COR-L47 (cell line): ENCODE measurements at regions not wholly inside any gene's neighbourhood (a gene's known extent, or its start where the extent isn't known, plus 50 kb on each side); places are given as distances from the start of the nearest gene placed in this dataset.

Experiments used
- DNase-seq: peaks from one replicate; lab custom pipeline; 2025; lab: John Stamatoyannopoulos, UW

- no peak for DNase-seq
These were observed 871.4 kb downstream of the C12orf50 start for GRCh38 chr12:87157791-87158190.

- DNase-seq, result no peak
These were observed 873.6 kb downstream of the C12orf50 start for GRCh38 chr12:87155621-87156020.

- no peak for DNase-seq
These were observed 876.2 kb downstream of the C12orf50 start for GRCh38 chr12:87152841-87153528.

GRCh38 chr12:87152075-87152474 lies 877.1 kb downstream of the C12orf50 start:
- no peak for DNase-seq

GRCh38 chr12:87150969-87151662 lies 878.1 kb downstream of the C12orf50 start:
- DNase-seq, result no peak

- no peak for DNase-seq
These were observed 886.2 kb upstream of the MGAT4C start for GRCh38 chr12:87142342-87142741.

- DNase-seq, result no peak
These were observed 884.9 kb upstream of the MGAT4C start for GRCh38 chr12:87141091-87141490.

- no peak for DNase-seq
These were observed 884.1 kb upstream of the MGAT4C start for GRCh38 chr12:87140262-87140661.

GRCh38 chr12:87137220-87137619 lies 881.0 kb upstream of the MGAT4C start:
- no peak for DNase-seq

- no peak for DNase-seq
These were observed 880.3 kb upstream of the MGAT4C start for GRCh38 chr12:87136330-87136976.

- DNase-seq, result no peak
These were observed 871.1 kb upstream of the MGAT4C start for GRCh38 chr12:87127272-87127671.

GRCh38 chr12:87121896-87122295 lies 865.7 kb upstream of the MGAT4C start:
- DNase-seq, result no peak

- DNase-seq, result no peak
These were observed 864.2 kb upstream of the MGAT4C start for GRCh38 chr12:87120440-87120839.

GRCh38 chr12:87119713-87120112 lies 863.5 kb upstream of the MGAT4C start:
- DNase-seq, result no peak

GRCh38 chr12:87117526-87117925 lies 861.3 kb upstream of the MGAT4C start:
- no peak for DNase-seq

- peak; percentile 10 for DNase-seq
These were observed 860.6 kb upstream of the MGAT4C start for GRCh38 chr12:87116780-87117179.

- DNase-seq, result no peak
These were observed 856.6 kb upstream of the MGAT4C start for GRCh38 chr12:87112571-87113345.

GRCh38 chr12:87107766-87108165 lies 851.6 kb upstream of the MGAT4C start:
- DNase-seq, result no peak

GRCh38 chr12:87107270-87107669 lies 851.1 kb upstream of the MGAT4C start:
- no peak for DNase-seq

- no peak for DNase-seq
These were observed 839.9 kb upstream of the MGAT4C start for GRCh38 chr12:87096082-87096585.

- DNase-seq, result no peak
These were observed 838.2 kb upstream of the MGAT4C start for GRCh38 chr12:87094356-87094755.

- DNase-seq, result no peak
These were observed 836.2 kb upstream of the MGAT4C start for GRCh38 chr12:87092421-87092820.
